Endodermal cell (in vitro differentiated cells): ENCODE measurements at regions not wholly inside any gene's neighbourhood (a gene's known extent, or its start where the extent isn't known, plus 50 kb on each side); places are given as distances from the start of the nearest gene placed in this dataset.

Experiments used
- DNase-seq: peaks from one replicate; pipeline ENCODE4 v3.0.0-alpha.2; 2017
- H3K27ac ChIP-seq: 2 replicates; pipeline ENCODE4 v1.5.1; 2013; ENCODE audit warnings: mild to moderate bottlenecking, low read depth, low read length, moderate library complexity
- H3K27me3 ChIP-seq: 2 replicates; pipeline ENCODE4 v1.6.1; 2013; ENCODE audit warnings: mild to moderate bottlenecking, low read length, moderate library complexity; ENCODE audit not compliant: insufficient read depth, control insufficient read depth, poor library complexity, severe bottlenecking
- H3K36me3 ChIP-seq: 2 replicates; pipeline ENCODE4 v1.7.0; 2013; ENCODE audit warnings: mild to moderate bottlenecking, low read length, moderate library complexity; ENCODE audit not compliant: control insufficient read depth, insufficient read depth
- H3K4me1 ChIP-seq: one replicate; pipeline ENCODE4 v1.7.0; 2013; ENCODE audit warnings: low read length; ENCODE audit not compliant: control insufficient read depth, insufficient read depth
- H3K4me3 ChIP-seq: 2 replicates; pipeline ENCODE4 v1.5.1; 2013; ENCODE audit warnings: mild to moderate bottlenecking, low read length, moderate library complexity
- H3K9ac ChIP-seq: 2 replicates; pipeline ENCODE4 v1.6.1; 2013; ENCODE audit warnings: mild to moderate bottlenecking, low read length, moderate library complexity; ENCODE audit not compliant: poor library complexity, severe bottlenecking; ENCODE audit errors: extremely low read depth
- H3K9me3 ChIP-seq: 2 replicates; pipeline ENCODE4 v1.6.1; 2013; ENCODE audit warnings: mild to moderate bottlenecking, low read length, moderate library complexity; ENCODE audit not compliant: control insufficient read depth
- H3K27ac Mint-ChIP-seq: 2 replicates; pipeline ENCODE4 v1.8.0; 2020; ENCODE audit warnings: mixed read lengths
- H3K27me3 Mint-ChIP-seq: 2 replicates; pipeline ENCODE4 v1.8.0; 2021; ENCODE audit warnings: mild to moderate bottlenecking, mixed read lengths; ENCODE audit not compliant: insufficient read depth
- H3K36me3 Mint-ChIP-seq: 2 replicates; pipeline ENCODE4 v1.8.0; 2020; ENCODE audit warnings: low read depth, mixed read lengths
- H3K4me1 Mint-ChIP-seq: 2 replicates; pipeline ENCODE4 v1.8.0; 2020; ENCODE audit warnings: mixed read lengths
- H3K4me3 Mint-ChIP-seq: 2 replicates; pipeline ENCODE4 v1.8.0; 2020; ENCODE audit warnings: mild to moderate bottlenecking, moderate library complexity, mixed read lengths
- H3K9me3 Mint-ChIP-seq: 2 replicates; pipeline ENCODE4 v1.8.0; 2020; ENCODE audit warnings: mild to moderate bottlenecking, mixed read lengths
- CTCF ChIP-seq: fragments of 200-600 bp; sonication (generic); conservative IDR thresholded peaks from 2 replicates; pipeline ENCODE4 v1.5.0; 2021; ENCODE audit warnings: antibody characterized with exemption, mild to moderate bottlenecking
- WGBS, 2 experiments: methylation state at CpG; one replicate each; pipeline versions ENCODE4 v1.1.5 to v1.1.7; 2013; ENCODE audit warnings: missing lambda C conversion rate in 2 of 2, mixed read lengths in 1 of 2; ENCODE audit not compliant: insufficient coverage in 1 of 2, insufficient read length in 1 of 2; 5-methylcytosine and 5-hydroxymethylcytosine counted together

DNA sequence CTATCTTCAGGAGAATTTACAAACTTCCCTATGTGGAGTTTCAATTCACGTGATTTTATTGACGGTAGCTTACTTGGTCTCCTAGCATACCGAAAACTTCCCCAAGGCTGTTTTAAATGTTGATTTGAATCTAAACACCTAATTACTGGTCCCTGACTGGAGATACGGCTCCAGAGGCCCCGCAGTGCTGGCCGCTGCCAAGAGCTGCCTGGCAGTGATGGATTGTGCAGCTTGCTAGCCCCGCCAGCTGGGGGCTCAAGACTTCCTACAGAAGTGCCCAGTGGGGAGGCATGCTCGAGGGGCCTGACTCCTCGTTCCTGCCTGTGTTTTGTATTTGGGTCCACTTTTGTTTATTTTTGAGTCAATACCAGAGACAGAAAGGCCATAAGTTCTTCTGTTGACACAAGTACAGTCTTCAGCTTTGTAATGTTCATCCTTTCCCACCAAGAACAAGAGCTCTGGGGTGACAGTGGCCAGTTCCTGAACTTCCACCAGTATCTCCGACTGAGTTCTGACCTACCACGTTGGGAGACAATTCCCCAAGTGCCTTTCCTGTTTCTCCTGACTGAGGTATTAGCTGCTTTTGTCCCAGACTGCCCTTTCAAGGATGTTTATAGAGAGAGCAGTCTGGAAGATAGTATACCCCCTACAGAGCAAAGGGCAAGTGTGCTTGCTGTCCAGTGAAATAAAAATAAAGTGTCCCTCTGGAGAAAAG lies 80.7 kb upstream of the CXCL12 start:
- no peaks in the 10 kb centered on the region for H3K4me1 Mint-ChIP-seq
- H3K27me3 Mint-ChIP-seq: no peaks in the 10 kb centered on the region
- peak; percentile 52 for DNase-seq
- WGBS, 2 experiments: 58 to 82% methylated on average over 9 to 11 of the region's 11 CpGs
- H3K9me3 Mint-ChIP-seq: no peaks in the 10 kb centered on the region
- no peaks in the 10 kb centered on the region for H3K36me3 Mint-ChIP-seq
- H3K27ac Mint-ChIP-seq: no peak overlapping the region
- Histone ChIP-seq H3K36me3 (no peaks in the 10 kb centered on the region), H3K27ac (no peak overlapping the region), H3K4me3 (no peak overlapping the region), H3K9ac (no peak overlapping the region), H3K9me3 (no peaks in the 10 kb centered on the region), H3K4me1 (no peaks in the 10 kb centered on the region), H3K27me3 (no peaks in the 10 kb centered on the region)
- H3K4me3 Mint-ChIP-seq: no peak overlapping the region
- TF ChIP-seq CTCF: peak; percentile 50

- Histone ChIP-seq H3K27ac (no peak overlapping the region), H3K4me1 (no peaks in the 10 kb centered on the region), H3K27me3 (no peaks in the 10 kb centered on the region), H3K9me3 (no peaks in the 10 kb centered on the region), H3K4me3 (no peak overlapping the region), H3K9ac (no peak overlapping the region), H3K36me3 (no peaks in the 10 kb centered on the region)
- Mint-ChIP-seq H3K4me3 (no peak overlapping the region), H3K27me3 (no peaks in the 10 kb centered on the region), H3K9me3 (no peaks in the 10 kb centered on the region), H3K27ac (no peak overlapping the region), H3K36me3 (no peaks in the 10 kb centered on the region), H3K4me1 (no peaks in the 10 kb centered on the region)
- no peak for TF ChIP-seq CTCF
- 90 to 100% methylated on average over 2 of the region's 2 CpGs for WGBS, 2 experiments
- no peak for DNase-seq
Measured at GRCh38 chr10:44466236-44466635, 81.3 kb upstream of the CXCL12 start.

- H3K27me3 ChIP-seq: no peaks in the 10 kb centered on the region
- H3K4me3 Mint-ChIP-seq: no peak overlapping the region
- 85 to 100% methylated on average over 2 of the region's 2 CpGs for WGBS, 2 experiments
- no peak overlapping the region for H3K27ac ChIP-seq
- H3K4me1 Mint-ChIP-seq: no peaks in the 10 kb centered on the region
- no peaks in the 10 kb centered on the region for H3K9me3 Mint-ChIP-seq
- no peaks in the 10 kb centered on the region for H3K9me3 ChIP-seq
- DNase-seq: no peak
- no peak for TF ChIP-seq CTCF
- H3K27ac Mint-ChIP-seq: no peak overlapping the region
- no peaks in the 10 kb centered on the region for H3K36me3 ChIP-seq
- H3K4me1 ChIP-seq: no peaks in the 10 kb centered on the region
- no peaks in the 10 kb centered on the region for H3K36me3 Mint-ChIP-seq
- no peaks in the 10 kb centered on the region for H3K27me3 Mint-ChIP-seq
- H3K9ac ChIP-seq: no peak overlapping the region
- no peak overlapping the region for H3K4me3 ChIP-seq
Measured at GRCh38 chr10:44467090-44467489, 82.2 kb upstream of the CXCL12 start.
